ENCODE measurements at regions not wholly inside any gene's neighbourhood (a gene's known extent, or its start where the extent isn't known, plus 50 kb on each side); places are given as distances from the start of the nearest gene placed in this dataset.
"Not testable (repeated sequence)": the region's sequence is repeated elsewhere in the genome, so short reads cannot be mapped to it uniquely, and the experiment has no call there.

GRCh38 chr6:133802861-133803260 lies 86.1 kb upstream of the TCF21 start:
- no peak for DNase-seq

GRCh38 chr6:133804265-133804664 lies 84.6 kb upstream of the TCF21 start:
- peak; percentile 47 for DNase-seq

GRCh38 chr6:133805876-133806275 lies 83.0 kb upstream of the TCF21 start:
- DNase-seq: no peak

- peak; percentile 12 for DNase-seq
These were observed 82.4 kb upstream of the TCF21 start for GRCh38 chr6:133806382-133807140.

- no peak for DNase-seq
These were observed 81.4 kb upstream of the TCF21 start for GRCh38 chr6:133807501-133807900.

GRCh38 chr6:133809406-133809805 lies 79.5 kb upstream of the TCF21 start:
- no peak for DNase-seq

- no peak for DNase-seq
These were observed 77.4 kb upstream of the TCF21 start for GRCh38 chr6:133811557-133811956.

GRCh38 chr6:133812446-133812845 lies 76.5 kb upstream of the TCF21 start:
- not testable (repeated sequence) for DNase-seq

- no peak for DNase-seq
These were observed 74.7 kb upstream of the TCF21 start for GRCh38 chr6:133814238-133814637.

GRCh38 chr6:133814797-133815196 lies 74.1 kb upstream of the TCF21 start:
- DNase-seq: no peak

- DNase-seq: no peak
These were observed 73.6 kb upstream of the TCF21 start for GRCh38 chr6:133815313-133815712.

GRCh38 chr6:133816171-133816570 lies 72.7 kb upstream of the TCF21 start:
- DNase-seq: no peak

- DNase-seq: peak; percentile 47
These were observed 71.4 kb upstream of the TCF21 start for GRCh38 chr6:133817460-133818047.

GRCh38 chr6:133818320-133818719 lies 70.6 kb upstream of the TCF21 start:
- DNase-seq: peak; percentile 34

GRCh38 chr6:133820208-133820607 lies 68.7 kb upstream of the TCF21 start:
- DNase-seq: no peak

GRCh38 chr6:133827766-133828165 lies 61.1 kb upstream of the TCF21 start:
- no peak for DNase-seq

- no peak for DNase-seq
These were observed 55.0 kb upstream of the TCF21 start for GRCh38 chr6:133833949-133834359.

- no peak for DNase-seq
These were observed 54.3 kb upstream of the TCF21 start for GRCh38 chr6:133834472-133835170.

- DNase-seq: peak; percentile 23
These were observed 53.0 kb upstream of the TCF21 start for GRCh38 chr6:133835901-133836300.

GRCh38 chr6:133837801-133838349 lies 51.0 kb upstream of the TCF21 start:
- DNase-seq: peak; percentile 60

All from OCI-M1 (cell line).